ENCODE measurements at regions not wholly inside any gene's neighbourhood (a gene's known extent, or its start where the extent isn't known, plus 50 kb on each side); places are given as distances from the start of the nearest gene placed in this dataset.

DNA sequence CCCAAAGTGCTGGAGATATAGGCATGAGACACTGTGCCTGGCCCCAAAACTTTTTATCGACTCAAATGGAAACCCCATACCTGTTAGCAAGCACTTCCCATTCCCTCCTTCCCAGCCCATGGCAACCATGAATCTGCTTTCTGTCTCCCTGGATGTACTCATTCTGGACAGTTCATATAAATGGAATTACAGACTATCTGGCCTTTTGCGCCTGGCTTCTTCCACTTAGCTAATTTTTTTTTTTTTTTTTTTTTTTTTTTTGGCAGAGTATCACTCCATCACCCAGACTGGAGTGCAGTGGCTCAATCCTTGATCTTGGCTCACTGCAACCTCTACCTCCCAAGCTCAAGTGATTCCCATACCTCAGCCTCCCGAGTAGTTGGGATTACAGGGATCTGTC is 134.5 kb upstream of the MED13L start:
- no peak for DNase-seq (ENCODE audit: low read depth)

DNA sequence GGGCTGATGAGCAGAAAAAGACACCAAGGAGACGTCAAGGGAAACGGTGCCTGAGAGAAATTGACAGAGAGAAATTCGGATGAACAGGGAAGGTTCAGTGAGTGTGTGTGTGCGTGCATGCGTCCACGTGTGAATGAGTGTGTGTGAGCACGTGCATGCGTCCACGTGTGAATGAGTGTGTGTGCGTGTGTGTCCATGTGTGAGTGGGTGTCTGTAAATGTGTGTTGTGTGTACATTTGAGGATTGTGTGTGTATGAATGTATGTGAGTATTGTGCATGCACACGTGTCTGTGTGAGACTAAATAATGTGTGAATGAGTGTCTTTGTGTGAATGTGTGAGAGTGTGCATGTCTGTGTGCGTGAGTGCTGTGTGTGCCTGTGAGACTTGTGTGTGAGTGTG is 137.4 kb upstream of the MED13L start:
- Histone ChIP-seq H3K27me3 (replicated peaks; ENCODE audit: control insufficient read depth, insufficient read depth, low read length) (no peaks in the 10 kb centered on the region), H3K4me1 (ENCODE audit: control insufficient read depth, insufficient read depth, low read length) (peaks cover 16% of the 10 kb centered on the region), H3K4me3 (ENCODE audit: low read length) (no peak overlapping the region), H3K36me3 (ENCODE audit: control insufficient read depth, insufficient read depth, low read length, severe bottlenecking) (no peaks in the 10 kb centered on the region), H3K9me3 (ENCODE audit: control insufficient read depth, low read length) (no peaks in the 10 kb centered on the region), H3K9ac (ENCODE audit: low read length) (no peak overlapping the region)
- DNase-seq (ENCODE audit: low read depth) = no peak

More for the DNA sequence above, 134.5 kb upstream of the MED13L start:
- no peaks in the 10 kb centered on the region for H3K36me3 ChIP-seq (ENCODE audit: control insufficient read depth, insufficient read depth, low read length, severe bottlenecking)
- no peak overlapping the region for H3K4me3 ChIP-seq (ENCODE audit: low read length)
- H3K27me3 ChIP-seq (replicated peaks; ENCODE audit: control insufficient read depth, insufficient read depth, low read length) = no peaks in the 10 kb centered on the region
- H3K9ac ChIP-seq (ENCODE audit: low read length) = no peak overlapping the region
- H3K9me3 ChIP-seq (ENCODE audit: control insufficient read depth, low read length) = no peaks in the 10 kb centered on the region
- H3K4me1 ChIP-seq (ENCODE audit: control insufficient read depth, insufficient read depth, low read length) = peaks cover 20% of the 10 kb centered on the region

DNA sequence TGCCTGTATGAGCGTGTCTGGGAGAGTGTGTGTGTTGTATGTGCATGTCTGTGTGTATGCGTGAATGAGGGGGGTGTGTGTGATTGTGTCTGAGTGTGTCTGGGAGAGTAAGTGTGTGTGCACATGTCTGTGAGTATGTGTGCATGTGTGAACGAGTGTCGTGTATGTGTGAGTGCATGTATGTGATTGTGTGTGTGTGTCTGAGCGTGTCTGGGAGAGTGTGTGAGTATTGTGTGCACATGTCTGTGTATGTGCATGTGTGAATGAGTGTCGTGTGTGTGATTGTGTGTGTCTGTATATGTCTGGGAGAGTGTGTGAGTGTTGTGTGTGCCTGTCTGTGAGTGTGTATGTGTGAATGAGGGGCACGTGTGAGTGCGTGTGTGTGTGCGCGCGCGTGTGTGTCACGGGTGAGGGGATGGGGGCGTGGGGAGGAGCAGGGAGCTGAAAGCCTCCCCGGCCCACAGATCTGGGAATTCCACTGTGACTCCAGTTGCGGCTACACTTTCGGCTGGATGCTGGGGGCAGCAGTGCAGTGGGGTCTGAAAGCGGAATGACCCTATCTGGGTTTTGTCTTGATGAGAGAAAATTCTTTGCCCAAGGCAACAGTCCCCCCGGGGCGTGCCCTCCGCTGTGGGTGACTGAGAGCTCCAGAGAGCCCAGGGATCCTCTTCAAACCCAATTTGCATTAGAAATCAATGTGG is 138.1 kb upstream of the MED13L start:
- Histone ChIP-seq H3K9me3 (ENCODE audit: control insufficient read depth, low read length) (no peaks in the 10 kb centered on the region), H3K36me3 (ENCODE audit: control insufficient read depth, insufficient read depth, low read length, severe bottlenecking) (no peaks in the 10 kb centered on the region), H3K27me3 (replicated peaks; ENCODE audit: control insufficient read depth, insufficient read depth, low read length) (no peaks in the 10 kb centered on the region), H3K9ac (ENCODE audit: low read length) (no peak overlapping the region), H3K4me3 (ENCODE audit: low read length) (no peak overlapping the region), H3K4me1 (ENCODE audit: control insufficient read depth, insufficient read depth, low read length) (peaks cover 12% of the 10 kb centered on the region)
- no peak for DNase-seq (ENCODE audit: low read depth)

DNA sequence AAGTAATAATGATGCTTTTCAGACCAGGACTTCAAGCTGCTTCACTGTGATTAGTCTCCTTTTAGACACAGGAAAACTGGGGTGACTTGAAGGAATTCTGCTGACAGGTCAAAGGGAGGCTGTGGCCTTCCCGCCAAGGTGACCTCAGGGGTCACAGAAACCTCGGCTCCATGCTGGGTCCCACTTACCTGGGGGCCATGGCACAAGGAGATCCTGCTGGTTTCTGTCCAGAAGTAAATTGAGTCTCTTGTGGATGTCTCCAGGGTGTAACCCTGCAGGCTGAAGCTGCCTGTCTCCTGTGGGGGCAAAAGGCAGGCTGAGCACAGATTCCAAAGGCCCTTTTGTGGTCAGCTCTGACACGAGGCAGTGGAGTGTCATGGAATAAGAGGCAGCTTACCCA is 138.7 kb upstream of the MED13L start:
- no peak for DNase-seq (ENCODE audit: low read depth)
- Histone ChIP-seq H3K36me3 (ENCODE audit: control insufficient read depth, insufficient read depth, low read length, severe bottlenecking) (no peaks in the 10 kb centered on the region), H3K9me3 (ENCODE audit: control insufficient read depth, low read length) (no peaks in the 10 kb centered on the region), H3K9ac (ENCODE audit: low read length) (no peak overlapping the region), H3K4me1 (ENCODE audit: control insufficient read depth, insufficient read depth, low read length) (peaks cover 7% of the 10 kb centered on the region), H3K27me3 (replicated peaks; ENCODE audit: control insufficient read depth, insufficient read depth, low read length) (no peaks in the 10 kb centered on the region), H3K4me3 (ENCODE audit: low read length) (no peak overlapping the region)

DNA sequence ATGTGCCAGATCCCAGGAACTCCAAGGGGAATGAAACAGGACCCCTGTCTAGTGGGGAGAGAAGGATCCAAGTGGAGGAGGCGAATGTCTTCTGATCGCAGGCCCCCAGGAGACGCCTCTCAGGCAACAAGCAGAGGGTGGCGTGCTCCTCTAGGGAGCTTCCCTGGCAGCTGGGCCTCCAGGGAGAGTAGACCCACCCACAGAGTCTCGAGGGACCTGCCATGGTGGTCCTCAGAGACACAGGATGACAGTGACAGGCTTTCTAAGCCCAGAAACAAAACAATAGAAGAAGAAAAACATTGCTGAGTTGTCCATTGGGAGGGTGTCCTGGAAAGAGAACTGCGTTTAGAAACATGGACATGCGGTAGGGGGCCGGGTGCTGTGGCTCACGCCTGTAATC is 140.6 kb upstream of the MAP1LC3B2 start:
- Histone ChIP-seq H3K27me3 (replicated peaks; ENCODE audit: control insufficient read depth, insufficient read depth, low read length) (no peaks in the 10 kb centered on the region), H3K4me3 (ENCODE audit: low read length) (no peak overlapping the region), H3K9me3 (ENCODE audit: control insufficient read depth, low read length) (peaks cover 4% of the 10 kb centered on the region), H3K9ac (ENCODE audit: low read length) (no peak overlapping the region), H3K4me1 (ENCODE audit: control insufficient read depth, insufficient read depth, low read length) (peaks cover 8% of the 10 kb centered on the region), H3K36me3 (ENCODE audit: control insufficient read depth, insufficient read depth, low read length, severe bottlenecking) (no peaks in the 10 kb centered on the region)
- DNase-seq (ENCODE audit: low read depth) = no peak

DNA sequence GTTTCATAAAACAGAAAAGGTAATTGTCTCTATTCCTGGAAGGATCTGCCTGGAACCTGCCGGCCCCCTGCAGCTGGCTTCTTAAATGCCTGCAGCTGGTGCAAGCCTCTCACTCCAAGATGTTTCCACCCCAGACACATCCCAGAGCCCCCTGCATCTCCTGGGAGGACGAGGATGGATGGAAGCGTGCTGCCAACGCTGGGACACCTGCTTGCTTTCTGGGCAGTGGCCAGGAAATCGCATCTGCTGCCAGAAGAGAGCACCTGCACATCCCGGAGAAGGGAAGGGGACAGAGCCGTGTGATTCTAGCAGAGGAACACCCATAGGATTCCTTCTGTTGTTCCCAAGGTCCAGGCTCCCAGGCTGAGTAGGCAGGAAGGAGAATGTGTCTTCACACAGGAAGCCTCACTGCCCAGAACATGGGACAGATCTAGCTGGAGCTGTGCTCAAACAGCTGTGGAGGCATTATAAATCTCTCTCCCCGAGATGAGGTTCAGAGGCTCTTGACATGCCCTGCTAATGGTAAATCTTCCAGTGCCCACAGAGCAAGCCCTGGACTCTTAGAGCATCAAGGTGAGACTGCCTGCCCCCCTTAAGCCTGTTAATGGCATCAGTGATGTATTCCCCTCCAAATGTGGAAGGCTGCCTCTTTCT is 138.8 kb upstream of the MAP1LC3B2 start:
- Histone ChIP-seq H3K4me1 (ENCODE audit: control insufficient read depth, insufficient read depth, low read length) (peaks cover 11% of the 10 kb centered on the region), H3K9ac (ENCODE audit: low read length) (no peak overlapping the region), H3K4me3 (ENCODE audit: low read length) (no peak overlapping the region), H3K36me3 (ENCODE audit: control insufficient read depth, insufficient read depth, low read length, severe bottlenecking) (no peaks in the 10 kb centered on the region), H3K9me3 (ENCODE audit: control insufficient read depth, low read length) (peaks cover 4% of the 10 kb centered on the region), H3K27me3 (replicated peaks; ENCODE audit: control insufficient read depth, insufficient read depth, low read length) (no peaks in the 10 kb centered on the region)
- no peak for DNase-seq (ENCODE audit: low read depth)

DNA sequence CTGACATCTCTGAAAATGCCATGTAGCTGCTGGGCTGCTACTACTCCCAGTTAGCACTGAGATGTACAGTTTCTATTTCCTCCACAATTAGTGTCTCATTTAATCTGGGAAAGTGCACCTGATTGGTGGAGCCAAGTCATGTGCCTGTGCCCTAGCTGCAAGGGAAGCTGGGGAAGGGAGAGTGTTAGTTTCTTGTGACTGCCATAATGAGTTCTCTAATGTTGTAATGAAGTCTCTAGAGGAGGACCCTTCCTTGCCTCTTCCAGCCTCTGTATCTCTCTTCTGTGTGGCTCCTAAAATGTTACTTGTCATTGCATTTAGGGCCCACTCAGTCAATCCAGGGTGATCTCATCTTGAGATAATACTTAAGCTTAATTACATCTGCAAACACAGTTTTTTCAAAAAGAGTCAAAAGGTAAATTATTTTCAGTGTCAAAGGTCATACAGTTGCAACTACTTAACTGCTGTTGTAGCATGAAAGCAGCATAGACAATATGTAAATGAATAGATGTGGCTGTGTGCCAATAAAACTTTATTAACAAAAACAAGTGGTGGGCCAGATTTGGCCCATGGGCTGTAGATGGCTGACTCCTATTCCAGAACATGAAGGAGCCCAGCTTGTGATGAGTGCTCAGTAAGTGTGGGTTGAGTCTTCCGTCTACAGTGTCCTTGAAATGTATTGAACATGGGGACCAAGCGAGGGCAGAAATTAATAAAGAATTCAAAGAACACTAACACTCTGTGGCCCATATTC is 137.2 kb upstream of the MAP1LC3B2 start:
- Histone ChIP-seq H3K4me1 (ENCODE audit: control insufficient read depth, insufficient read depth, low read length) (peaks cover 26% of the 10 kb centered on the region), H3K27me3 (replicated peaks; ENCODE audit: control insufficient read depth, insufficient read depth, low read length) (no peaks in the 10 kb centered on the region), H3K4me3 (ENCODE audit: low read length) (no peak overlapping the region), H3K9me3 (ENCODE audit: control insufficient read depth, low read length) (peaks cover 4% of the 10 kb centered on the region), H3K9ac (ENCODE audit: low read length) (no peak overlapping the region), H3K36me3 (ENCODE audit: control insufficient read depth, insufficient read depth, low read length, severe bottlenecking) (no peaks in the 10 kb centered on the region)
- DNase-seq (ENCODE audit: low read depth) = no peak

DNA sequence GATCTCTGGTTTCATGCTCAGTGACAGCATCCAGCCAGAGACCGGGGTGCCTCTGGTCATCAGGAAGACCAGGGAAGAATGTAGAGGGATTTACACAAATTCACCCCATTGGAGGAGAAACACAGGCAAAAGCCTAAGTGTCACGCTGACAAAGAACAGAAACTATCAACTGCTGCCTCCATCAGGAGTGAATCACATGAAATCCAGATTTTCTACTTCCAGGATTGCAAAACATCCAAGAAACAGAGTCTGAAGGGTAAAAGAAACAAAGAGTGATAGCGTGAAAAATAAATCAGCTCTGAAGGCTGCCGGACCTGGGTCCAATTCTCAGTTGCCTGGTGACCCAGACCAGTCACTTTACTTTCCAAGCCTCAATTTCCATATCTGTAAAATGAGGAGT is 136.1 kb upstream of the MAP1LC3B2 start:
- peak; percentile 94 for DNase-seq (ENCODE audit: low read depth)

DNA sequence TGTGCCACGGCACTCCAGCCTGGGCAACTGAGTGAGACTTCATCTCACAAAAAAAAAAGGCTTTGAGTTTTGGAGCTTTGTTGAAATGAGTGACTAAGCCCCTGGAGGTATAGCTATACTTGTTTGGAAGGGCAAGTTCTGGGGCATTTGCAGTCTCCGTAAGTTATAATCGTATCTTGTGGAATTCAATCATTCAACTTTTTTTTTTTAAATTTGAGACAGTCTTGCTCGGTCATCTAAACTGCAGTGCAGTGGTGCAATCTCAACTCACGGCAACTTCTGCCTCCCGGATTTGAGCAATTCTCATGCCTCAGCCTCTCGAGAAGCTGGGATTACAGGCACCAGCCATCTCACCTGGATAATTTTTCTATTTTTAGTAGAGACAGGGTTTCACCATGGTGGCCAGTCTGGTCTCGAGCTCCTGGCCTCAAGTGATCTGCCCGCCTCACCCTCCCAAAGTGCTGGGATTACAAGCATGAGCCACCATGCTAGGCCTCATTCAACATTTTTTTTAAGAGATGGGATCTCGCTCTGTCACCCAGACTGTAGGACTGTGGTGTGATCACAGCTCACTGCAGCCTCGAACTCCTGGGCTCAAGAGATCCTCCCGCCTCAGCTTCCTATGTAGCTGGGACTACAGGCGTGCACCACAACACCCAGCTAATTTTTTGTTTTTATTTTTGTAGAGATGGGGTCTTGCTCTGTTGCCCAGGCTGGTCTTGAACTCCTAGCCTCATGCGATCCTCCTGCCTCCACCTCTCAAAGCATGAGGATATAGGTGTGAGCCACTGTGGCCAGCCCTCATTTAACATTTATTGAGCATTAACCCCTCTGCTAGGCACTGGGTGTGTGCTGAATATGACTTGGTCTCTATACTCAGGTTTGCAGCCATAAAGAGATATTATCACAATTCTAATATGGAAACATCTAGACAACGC is 133.7 kb upstream of the MAP1LC3B2 start:
- Histone ChIP-seq H3K27me3 (replicated peaks; ENCODE audit: control insufficient read depth, insufficient read depth, low read length) (no peaks in the 10 kb centered on the region), H3K9me3 (ENCODE audit: control insufficient read depth, low read length) (peaks cover 4% of the 10 kb centered on the region), H3K4me1 (ENCODE audit: control insufficient read depth, insufficient read depth, low read length) (peaks cover 32% of the 10 kb centered on the region), H3K36me3 (ENCODE audit: control insufficient read depth, insufficient read depth, low read length, severe bottlenecking) (no peaks in the 10 kb centered on the region), H3K9ac (ENCODE audit: low read length) (peak overlapping the region; percentile 74), H3K4me3 (ENCODE audit: low read length) (no peak overlapping the region)
- DNase-seq (ENCODE audit: low read depth) = no peak

More for the DNA sequence above, 136.1 kb upstream of the MAP1LC3B2 start:
- Histone ChIP-seq H3K27me3 (replicated peaks; ENCODE audit: control insufficient read depth, insufficient read depth, low read length) (no peaks in the 10 kb centered on the region), H3K4me1 (ENCODE audit: control insufficient read depth, insufficient read depth, low read length) (peaks cover 32% of the 10 kb centered on the region), H3K36me3 (ENCODE audit: control insufficient read depth, insufficient read depth, low read length, severe bottlenecking) (no peaks in the 10 kb centered on the region), H3K9me3 (ENCODE audit: control insufficient read depth, low read length) (peaks cover 4% of the 10 kb centered on the region), H3K9ac (ENCODE audit: low read length) (peak overlapping the region; percentile 30), H3K4me3 (ENCODE audit: low read length) (no peak overlapping the region)

DNA sequence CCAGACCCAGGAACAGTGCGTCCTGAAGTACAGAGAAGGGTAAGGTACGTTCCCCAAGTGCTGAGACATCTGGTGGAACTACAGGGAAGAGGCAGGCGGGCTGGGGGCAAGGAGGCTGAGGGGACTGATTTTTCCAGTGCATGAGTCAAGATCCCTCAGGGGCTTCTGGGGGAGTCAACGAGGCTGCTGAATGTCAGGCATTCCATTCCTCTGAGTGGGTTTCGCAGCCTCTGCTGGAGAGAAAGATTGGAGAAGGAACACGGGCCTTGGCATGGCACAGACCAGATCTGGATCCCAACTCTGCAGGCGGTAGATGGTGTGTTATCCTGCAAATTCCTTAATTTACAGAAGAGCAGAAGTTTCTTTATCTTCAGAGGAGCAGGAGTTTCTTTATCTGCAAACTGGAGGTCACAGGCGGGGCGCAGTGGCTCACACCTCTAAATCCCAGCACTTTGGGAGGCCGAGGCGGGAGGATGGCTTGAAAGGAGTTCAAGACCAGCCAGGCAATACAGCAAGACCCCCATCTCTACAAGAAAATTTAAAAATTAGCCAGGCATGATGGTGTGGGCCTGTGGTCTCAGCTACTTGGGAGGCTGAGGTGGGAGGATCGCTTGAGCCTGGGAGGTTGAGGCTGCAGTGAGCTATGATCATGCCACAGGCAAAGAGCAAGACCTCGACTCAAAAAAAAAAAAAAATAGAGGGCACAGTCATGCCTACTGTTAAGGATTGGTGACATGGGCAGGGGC is 132.6 kb upstream of the MAP1LC3B2 start:
- DNase-seq (ENCODE audit: low read depth) = peak; percentile 98
- H3K4me3 ChIP-seq (ENCODE audit: low read length) = no peak overlapping the region
- no peaks in the 10 kb centered on the region for H3K36me3 ChIP-seq (ENCODE audit: control insufficient read depth, insufficient read depth, low read length, severe bottlenecking)
- no peaks in the 10 kb centered on the region for H3K27me3 ChIP-seq (replicated peaks; ENCODE audit: control insufficient read depth, insufficient read depth, low read length)
- H3K4me1 ChIP-seq (ENCODE audit: control insufficient read depth, insufficient read depth, low read length) = peaks cover 33% of the 10 kb centered on the region
- peaks cover 4% of the 10 kb centered on the region for H3K9me3 ChIP-seq (ENCODE audit: control insufficient read depth, low read length)
- peak overlapping the region; percentile 74 for H3K9ac ChIP-seq (ENCODE audit: low read length)
